SU-DHL-6 (cell line): ENCODE measurements at regions not wholly inside any gene's neighbourhood (a gene's known extent, or its start where the extent isn't known, plus 50 kb on each side); places are given as distances from the start of the nearest gene placed in this dataset.

Source experiments
- H2AFZ ChIP-seq: fragments of 200-600 bp; sonication (generic); 2 replicates; pipeline ENCODE4 v1.6.1; 2014; ENCODE audit warnings: low read depth, mild to moderate bottlenecking, moderate library complexity, mixed read lengths, antibody characterized with exemption, low read length; ENCODE audit not compliant: severe bottlenecking
- H3F3A ChIP-seq: fragments of 200-600 bp; shearing (Covaris generic); 2 replicates; pipeline ENCODE4 v1.6.0; 2016; ENCODE audit warnings: antibody characterized with exemption, mild to moderate bottlenecking; ENCODE audit not compliant: insufficient read depth
- H3K27ac ChIP-seq: fragments of 200-600 bp; sonication (generic); 2 replicates; pipeline ENCODE4 v1.5.1; 2016; ENCODE audit warnings: low read depth, mild to moderate bottlenecking, low read length, moderate library complexity, mixed read lengths
- H3K27me3 ChIP-seq: fragments of 200-600 bp; sonication (generic), shearing (Covaris generic); 2 replicates; pipeline ENCODE4 v1.6.0; 2014; ENCODE audit warnings: mild to moderate bottlenecking, low read length
- H3K36me3 ChIP-seq: fragments of 200-600 bp; sonication (generic); 2 replicates; pipeline ENCODE4 v1.6.1; 2014; ENCODE audit warnings: mild to moderate bottlenecking, low read length, mixed read lengths
- H3K4me2 ChIP-seq: fragments of 300-600, 200-600 bp; shearing (Covaris generic), sonication (generic); 2 replicates; pipeline ENCODE4 v1.6.0; 2014; ENCODE audit warnings: low read length, low read depth, mild to moderate bottlenecking; ENCODE audit not compliant: poor library complexity, severe bottlenecking
- H3K4me3 ChIP-seq: fragments of 200-600 bp; sonication (generic); 2 replicates; pipeline ENCODE4 v1.5.1; 2014; ENCODE audit warnings: antibody characterized with exemption, low read length, mild to moderate bottlenecking, mixed read lengths; ENCODE audit not compliant: insufficient read depth, poor library complexity, severe bottlenecking
- H3K79me2 ChIP-seq: fragments of 200-600 bp; sonication (generic); 2 replicates; pipeline ENCODE4 v1.6.1; 2014; ENCODE audit warnings: mild to moderate bottlenecking, low read length, moderate library complexity; ENCODE audit not compliant: insufficient read depth
- H3K9ac ChIP-seq: fragments of 200-600 bp; sonication (generic); 2 replicates; pipeline ENCODE4 v1.7.0; 2014; ENCODE audit warnings: mild to moderate bottlenecking, low read length
- H3K9me2 ChIP-seq: fragments of 200-600 bp; sonication (generic); replicated peaks from 2 replicates; pipeline ENCODE4 v1.6.1; 2014; ENCODE audit warnings: low read length; ENCODE audit not compliant: insufficient read depth
- H3K9me3 ChIP-seq: fragments of 200-600 bp; sonication (generic); 2 replicates; pipeline ENCODE4 v1.6.1; 2014; ENCODE audit warnings: low read length, mixed read lengths; ENCODE audit not compliant: insufficient read depth
- H4K20me1 ChIP-seq: fragments of 200-600 bp; sonication (generic); 2 replicates; pipeline ENCODE4 v1.6.1; 2014; ENCODE audit warnings: low read depth, mild to moderate bottlenecking, antibody characterized with exemption, low read length, moderate library complexity, mixed read lengths
- EZH2phosphoT487 ChIP-seq: fragments of 200-600 bp; sonication (generic), shearing (Covaris generic); conservative IDR thresholded peaks from 2 replicates; pipeline ENCODE4 v1.6.1; 2018; ENCODE audit warnings: mild to moderate bottlenecking, antibody characterized with exemption, low read length, moderate library complexity, mixed read lengths
- TF ChIP-seq, protein P1 (sequence below): fragments of 200-600 bp; sonication (generic); IDR thresholded peaks from one replicate; pipeline ENCODE4 v1.5.1; 2017; ENCODE audit warnings: antibody characterized with exemption, mild to moderate bottlenecking, low read length, moderate library complexity; ENCODE audit not compliant: insufficient read depth, poor library complexity, severe bottlenecking

DNA sequence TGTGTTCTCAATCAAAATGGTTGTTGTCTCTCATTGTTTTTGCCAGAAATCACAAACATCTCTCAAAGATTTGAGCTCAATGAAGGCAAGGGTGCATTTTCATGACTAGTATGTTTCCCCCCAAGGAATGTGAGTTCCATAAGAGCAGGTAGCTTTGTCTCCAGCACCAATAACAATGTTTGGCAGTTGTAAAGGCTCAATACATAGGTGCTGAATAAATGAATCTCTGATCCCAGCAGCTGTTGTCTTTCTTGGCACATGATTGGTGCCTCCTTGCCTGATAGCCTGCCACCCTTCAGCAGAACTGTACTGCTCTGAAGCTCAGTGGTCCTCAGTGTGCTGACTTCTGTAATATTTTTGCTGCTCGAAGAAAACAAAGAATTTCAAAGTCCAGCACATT lies 103.1 kb upstream of the CDH11 start:
- no peaks in the 10 kb centered on the region for H3K36me3 ChIP-seq

GRCh38 chr16:65224471-65224870 lies 102.6 kb upstream of the CDH11 start:
- H2AFZ ChIP-seq: no peak overlapping the region
- no peaks in the 10 kb centered on the region for H3K79me2 ChIP-seq
- no peaks in the 10 kb centered on the region for H3K9me3 ChIP-seq
- no peak overlapping the region for H3K4me2 ChIP-seq
- H3K36me3 ChIP-seq: no peaks in the 10 kb centered on the region
- TF ChIP-seq EZH2phosphoT487: no peak
- TF ChIP-seq, protein P1, sequence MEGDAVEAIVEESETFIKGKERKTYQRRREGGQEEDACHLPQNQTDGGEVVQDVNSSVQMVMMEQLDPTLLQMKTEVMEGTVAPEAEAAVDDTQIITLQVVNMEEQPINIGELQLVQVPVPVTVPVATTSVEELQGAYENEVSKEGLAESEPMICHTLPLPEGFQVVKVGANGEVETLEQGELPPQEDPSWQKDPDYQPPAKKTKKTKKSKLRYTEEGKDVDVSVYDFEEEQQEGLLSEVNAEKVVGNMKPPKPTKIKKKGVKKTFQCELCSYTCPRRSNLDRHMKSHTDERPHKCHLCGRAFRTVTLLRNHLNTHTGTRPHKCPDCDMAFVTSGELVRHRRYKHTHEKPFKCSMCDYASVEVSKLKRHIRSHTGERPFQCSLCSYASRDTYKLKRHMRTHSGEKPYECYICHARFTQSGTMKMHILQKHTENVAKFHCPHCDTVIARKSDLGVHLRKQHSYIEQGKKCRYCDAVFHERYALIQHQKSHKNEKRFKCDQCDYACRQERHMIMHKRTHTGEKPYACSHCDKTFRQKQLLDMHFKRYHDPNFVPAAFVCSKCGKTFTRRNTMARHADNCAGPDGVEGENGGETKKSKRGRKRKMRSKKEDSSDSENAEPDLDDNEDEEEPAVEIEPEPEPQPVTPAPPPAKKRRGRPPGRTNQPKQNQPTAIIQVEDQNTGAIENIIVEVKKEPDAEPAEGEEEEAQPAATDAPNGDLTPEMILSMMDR: no peak
- no peak overlapping the region for H3K27ac ChIP-seq
- no peaks in the 10 kb centered on the region for H3K9me2 ChIP-seq
- no peaks in the 10 kb centered on the region for H3K27me3 ChIP-seq
- H3K4me3 ChIP-seq: no peak overlapping the region
- H4K20me1 ChIP-seq: no peaks in the 10 kb centered on the region
- no peak overlapping the region for H3K9ac ChIP-seq
- H3F3A ChIP-seq: no peaks in the 10 kb centered on the region

More for the DNA sequence above, 103.1 kb upstream of the CDH11 start:
- Histone ChIP-seq H3K9me3 (no peaks in the 10 kb centered on the region), H2AFZ (no peak overlapping the region), H3K9ac (no peak overlapping the region), H3F3A (no peaks in the 10 kb centered on the region), H3K4me3 (no peak overlapping the region), H3K79me2 (no peaks in the 10 kb centered on the region), H3K27ac (no peak overlapping the region), H3K27me3 (no peaks in the 10 kb centered on the region), H4K20me1 (no peaks in the 10 kb centered on the region), H3K4me2 (no peak overlapping the region), H3K9me2 (no peaks in the 10 kb centered on the region)
- TF ChIP-seq EZH2phosphoT487: no peak
- TF ChIP-seq, protein P1: no peak

DNA sequence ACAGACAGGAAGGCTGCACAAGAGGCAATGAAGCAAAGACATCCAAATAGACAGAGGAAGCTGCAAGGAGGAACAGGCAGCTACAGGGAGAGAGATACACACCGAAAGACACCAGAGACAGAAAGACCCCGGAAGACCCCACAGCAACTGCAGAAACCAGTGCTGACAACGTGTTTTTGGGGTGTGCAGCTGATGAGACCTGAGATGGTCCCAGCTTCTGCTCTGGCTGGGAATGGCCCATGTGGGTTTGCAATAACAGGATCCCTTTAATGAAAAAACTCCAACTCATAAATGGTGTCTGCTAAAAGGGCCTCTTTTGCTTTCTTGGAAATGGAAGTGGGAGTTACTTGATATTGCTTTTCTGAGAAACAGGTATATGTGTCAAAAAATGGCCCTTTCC lies 101.5 kb upstream of the CDH11 start:
- TF ChIP-seq EZH2phosphoT487: no peak
- TF ChIP-seq, protein P1: no peak
- Histone ChIP-seq H3K27ac (no peak overlapping the region), H3K9me3 (no peaks in the 10 kb centered on the region), H2AFZ (no peak overlapping the region), H3K79me2 (no peaks in the 10 kb centered on the region), H3K4me2 (no peak overlapping the region), H3K9ac (no peak overlapping the region), H3K4me3 (no peak overlapping the region), H4K20me1 (no peaks in the 10 kb centered on the region), H3F3A (no peaks in the 10 kb centered on the region), H3K27me3 (no peaks in the 10 kb centered on the region), H3K9me2 (no peaks in the 10 kb centered on the region), H3K36me3 (no peaks in the 10 kb centered on the region)

DNA sequence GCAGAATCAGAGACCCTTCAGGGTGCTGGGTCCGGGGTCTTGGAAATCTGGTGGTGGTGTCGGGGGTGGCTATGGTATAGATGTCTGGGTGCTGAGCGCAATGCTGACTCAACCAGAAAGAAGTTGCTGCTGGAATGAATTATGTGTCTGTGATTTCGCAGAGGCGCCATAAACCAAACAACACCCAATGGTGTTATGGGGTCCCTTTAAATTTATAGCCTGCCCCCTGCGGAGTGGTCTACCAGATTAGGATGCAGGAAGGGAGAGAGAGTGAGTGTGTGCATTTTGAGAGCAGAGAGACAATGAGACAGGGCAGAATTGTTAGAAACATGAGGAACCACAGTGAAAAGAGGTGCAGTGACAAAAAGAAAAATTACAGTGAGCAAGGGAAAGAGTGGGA lies 100.7 kb upstream of the CDH11 start:
- Histone ChIP-seq H3K27me3 (no peaks in the 10 kb centered on the region), H3K79me2 (no peaks in the 10 kb centered on the region), H2AFZ (no peak overlapping the region), H3K27ac (no peak overlapping the region), H3K9me3 (no peaks in the 10 kb centered on the region), H4K20me1 (no peaks in the 10 kb centered on the region), H3K9ac (no peak overlapping the region), H3F3A (no peaks in the 10 kb centered on the region), H3K9me2 (no peaks in the 10 kb centered on the region), H3K4me2 (no peak overlapping the region), H3K36me3 (no peaks in the 10 kb centered on the region), H3K4me3 (no peak overlapping the region)
- no peak for TF ChIP-seq EZH2phosphoT487
- TF ChIP-seq, protein P1: no peak
